ENCODE measurements at regions not wholly inside any gene's neighbourhood (a gene's known extent, or its start where the extent isn't known, plus 50 kb on each side); places are given as distances from the start of the nearest gene placed in this dataset.
"Not testable (repeated sequence)": the region's sequence is repeated elsewhere in the genome, so short reads cannot be mapped to it uniquely, and the experiment has no call there.

GRCh38 chr6:74268815-74269599 lies 573.0 kb downstream of the CD109 start:
- no peaks in the 10 kb centered on the region for H3K36me3 ChIP-seq (replicated peaks in 1 of 2)
- H3K27me3 ChIP-seq, result no peaks in the 10 kb centered on the region
- no peak overlapping the region for H3K27ac ChIP-seq
- intact Hi-C loops (cut with DNase I), result no loop called here
- WGBS, 4 donors, result 49 to 65% (median 55%) methylated on average over 2 of the region's 2 CpGs
- no peak for DNase-seq
- H3K4me1 ChIP-seq (replicated peaks in 1 of 2), result no peaks in the 10 kb centered on the region
- TF ChIP-seq POLR2A (IDR thresholded peaks at IDR 0.05) (no peak), CTCF (IDR thresholded peaks at IDR 0.05) (no peak)
- H3K9me3 ChIP-seq (replicated peaks in 1 of 3), result no peaks in the 10 kb centered on the region
- no peak overlapping the region for H3K4me3 ChIP-seq

DNA sequence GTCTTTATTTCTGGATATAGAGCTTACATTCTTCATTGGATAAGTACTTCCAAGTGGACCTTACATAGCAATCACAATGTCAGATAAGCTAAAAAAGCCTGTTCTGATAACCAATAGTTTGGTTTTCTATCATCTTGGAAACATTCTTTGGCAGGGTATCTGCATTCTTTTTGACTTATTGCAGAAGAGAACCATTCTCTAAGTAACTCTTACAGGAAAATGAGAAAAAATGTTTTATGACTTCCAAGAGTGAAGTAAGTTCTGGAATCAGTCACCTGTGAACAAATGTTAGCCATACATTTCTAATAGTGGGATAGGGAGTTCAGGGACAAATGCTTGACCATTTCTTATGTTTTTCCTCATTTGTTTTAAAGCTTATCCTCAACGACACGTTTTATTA lies 564.0 kb downstream of the CD109 start:
- no peak for TF ChIP-seq POLR2A (IDR thresholded peaks at IDR 0.05)
- no peak for TF ChIP-seq CTCF (IDR thresholded peaks at IDR 0.05)
- H3K27me3 ChIP-seq, result no peaks in the 10 kb centered on the region
- no peak for DNase-seq
- WGBS, 4 donors, result 47 to 60% (median 54%) methylated on average over 2 of the region's 2 CpGs
- no peaks in the 10 kb centered on the region for H3K36me3 ChIP-seq (replicated peaks in 1 of 2)
- H3K4me3 ChIP-seq, result no peak overlapping the region
- no peaks in the 10 kb centered on the region for H3K4me1 ChIP-seq (replicated peaks in 1 of 2)
- intact Hi-C loops (cut with DNase I), result no loop called here
- no peaks in the 10 kb centered on the region for H3K9me3 ChIP-seq (replicated peaks in 1 of 3)
- H3K27ac ChIP-seq, result no peak overlapping the region

DNA sequence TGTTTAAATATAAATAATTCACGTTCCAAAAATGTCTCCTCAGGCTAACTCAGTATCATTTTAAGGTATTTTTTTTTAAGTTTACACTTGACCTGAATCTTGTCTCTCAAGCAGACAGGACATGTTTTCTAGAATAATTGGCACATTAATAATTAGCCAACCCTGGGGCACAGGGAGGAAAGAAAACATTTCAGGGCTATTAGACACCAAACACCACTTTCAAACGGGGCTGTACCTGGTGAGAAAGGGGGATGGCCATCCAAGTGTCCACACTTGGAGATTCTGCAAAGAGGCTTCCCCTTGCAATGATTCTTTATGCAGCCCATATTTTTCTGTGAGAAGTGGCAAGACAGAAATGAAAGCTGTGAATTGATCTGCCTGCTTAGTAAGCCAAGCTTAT lies 560.8 kb downstream of the CD109 start:
- TF ChIP-seq POLR2A (IDR thresholded peaks at IDR 0.05), result no peak
- TF ChIP-seq CTCF (IDR thresholded peaks at IDR 0.05), result no peak
- intact Hi-C loops (cut with DNase I), result no loop called here
- H3K27ac ChIP-seq, result no peak overlapping the region
- H3K4me3 ChIP-seq, result no peak overlapping the region
- no peak for DNase-seq
- no peaks in the 10 kb centered on the region for H3K27me3 ChIP-seq
- WGBS, 4 donors, result 31 to 37% (median 35%) methylated on average over 2 of the region's 2 CpGs
- H3K9me3 ChIP-seq (replicated peaks in 1 of 3), result no peaks in the 10 kb centered on the region
- no peaks in the 10 kb centered on the region for H3K36me3 ChIP-seq (replicated peaks in 1 of 2)
- H3K4me1 ChIP-seq (replicated peaks in 1 of 2), result no peaks in the 10 kb centered on the region

- Histone ChIP-seq H3K4me3 (no peak overlapping the region), H3K4me1 (replicated peaks in 1 of 2) (no peaks in the 10 kb centered on the region), H3K27me3 (no peaks in the 10 kb centered on the region), H3K9me3 (replicated peaks in 1 of 3) (no peaks in the 10 kb centered on the region), H3K36me3 (replicated peaks in 1 of 2) (no peaks in the 10 kb centered on the region), H3K27ac (no peak overlapping the region)
- intact Hi-C loops (cut with DNase I), result no loop called here
- no peak for DNase-seq
- TF ChIP-seq CTCF (IDR thresholded peaks at IDR 0.05) (no peak), POLR2A (IDR thresholded peaks at IDR 0.05) (no peak)
These were observed 560.4 kb downstream of the CD109 start for GRCh38 chr6:74256381-74256780.

- H3K36me3 ChIP-seq (replicated peaks in 1 of 2); H3K4me3 ChIP-seq; H3K9me3 ChIP-seq (replicated peaks in 1 of 3); H3K4me1 ChIP-seq (replicated peaks in 1 of 2); intact Hi-C loops (cut with DNase I); DNase-seq; H3K27ac ChIP-seq; H3K27me3 ChIP-seq: not testable (repeated sequence)
- WGBS, 4 donors, result 79 to 97% (median 91%) methylated on average over 7 to 24 of the region's 24 CpGs
These were observed 559.0 kb downstream of the CD109 start for GRCh38 chr6:74255007-74255406.

- H3K36me3 ChIP-seq (replicated peaks in 1 of 2); H3K27me3 ChIP-seq; H3K27ac ChIP-seq; intact Hi-C loops (cut with DNase I); H3K4me1 ChIP-seq (replicated peaks in 1 of 2); H3K4me3 ChIP-seq; DNase-seq; H3K9me3 ChIP-seq (replicated peaks in 1 of 3): not testable (repeated sequence)
- 62 to 68% (median 66%) methylated on average over 1 of the region's 1 CpG for WGBS, 4 donors
These were observed 558.1 kb downstream of the CD109 start for GRCh38 chr6:74254147-74254546.
